Limb (tissue), 2 donors: ENCODE measurements at regions not wholly inside any gene's neighbourhood (a gene's known extent, or its start where the extent isn't known, plus 50 kb on each side); places are given as distances from the start of the nearest gene placed in this dataset.
"Not testable (repeated sequence)": the region's sequence is repeated elsewhere in the genome, so short reads cannot be mapped to it uniquely, and the experiment has no call there.

ENCODE experiments used
- DNase-seq, 2 donors: peaks; one replicate each; pipeline ENCODE4 v3.0.0-alpha.2; 2016; ENCODE audit errors: extremely low spot score in 2 of 2

DNA sequence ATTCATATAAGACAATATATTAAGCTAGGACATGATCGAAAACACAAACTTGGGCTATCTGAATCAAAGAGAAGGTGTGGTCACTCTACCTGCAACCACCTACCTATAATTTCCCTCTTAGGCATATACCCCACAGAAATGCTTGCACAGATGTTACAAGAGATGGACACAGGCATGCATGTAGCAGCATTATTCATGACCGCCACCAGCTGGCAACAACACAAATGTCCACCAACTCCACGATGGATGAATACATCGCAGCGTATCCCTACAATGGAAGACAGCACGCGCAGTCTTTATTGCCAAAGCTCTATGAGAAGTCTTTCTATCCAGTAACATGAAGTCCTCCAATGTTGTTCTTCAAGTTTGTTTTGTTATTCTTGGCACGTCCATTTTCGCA lies 90.8 kb downstream of the ARL4C start:
- DNase-seq, result no peak

DNA sequence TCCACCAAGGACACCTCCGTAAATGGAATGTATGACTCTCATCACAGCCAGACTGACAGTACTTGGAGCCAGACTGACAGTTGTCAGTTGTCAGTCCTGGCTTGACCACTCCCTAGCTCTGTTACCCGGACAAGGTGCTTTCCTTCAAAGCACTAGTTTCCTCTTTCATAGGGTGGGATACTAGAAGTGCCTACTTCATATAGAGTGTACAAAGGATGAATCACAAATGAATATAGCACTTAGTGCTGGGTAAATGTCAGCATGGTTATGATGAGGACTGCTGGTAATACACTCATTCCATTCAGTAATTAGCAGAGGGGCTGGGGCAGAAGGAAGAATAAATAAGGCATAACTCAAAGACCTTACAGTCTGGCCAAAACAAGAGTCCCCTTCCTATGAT lies 91.4 kb downstream of the ARL4C start:
- no peak for DNase-seq

DNA sequence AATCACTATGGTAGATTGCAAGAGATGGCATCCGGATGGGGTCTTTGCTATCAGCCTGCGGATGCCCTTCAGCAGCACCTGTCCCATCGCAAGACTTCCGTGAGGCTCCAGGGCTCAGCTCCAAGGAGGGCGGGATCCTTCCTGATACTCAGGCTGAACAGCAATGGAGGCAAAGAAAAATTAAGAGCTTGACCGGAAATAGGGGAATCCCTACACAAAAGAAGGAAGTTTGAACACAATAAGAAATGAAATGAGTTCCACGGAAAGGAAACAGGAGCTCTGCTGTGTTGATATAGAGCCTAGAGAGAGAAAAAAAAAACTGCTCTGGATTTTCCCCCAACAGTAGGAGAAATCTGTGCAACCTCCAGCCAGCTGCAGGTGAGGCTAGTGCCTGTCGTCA lies 91.9 kb downstream of the ARL4C start:
- DNase-seq, result no peak

DNA sequence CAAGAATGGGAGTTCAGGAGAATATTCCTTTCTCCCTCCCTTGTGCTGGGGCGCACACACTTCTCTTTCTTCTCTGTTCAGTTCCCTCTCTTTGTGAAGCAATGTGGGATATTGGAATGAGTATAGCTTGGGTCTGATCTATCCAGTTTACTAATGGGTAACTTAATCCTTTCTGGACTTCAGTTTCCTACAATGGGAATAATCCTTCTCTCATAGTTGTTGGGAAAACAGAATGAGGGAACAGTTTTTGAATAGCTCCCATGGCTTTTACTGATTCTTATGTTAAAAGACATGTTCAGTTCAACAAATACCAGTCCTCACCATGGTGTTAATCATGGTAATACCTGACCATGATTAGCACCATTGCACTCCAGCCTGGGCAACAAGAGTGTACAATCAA lies 93.1 kb downstream of the ARL4C start:
- DNase-seq, result no peak

DNA sequence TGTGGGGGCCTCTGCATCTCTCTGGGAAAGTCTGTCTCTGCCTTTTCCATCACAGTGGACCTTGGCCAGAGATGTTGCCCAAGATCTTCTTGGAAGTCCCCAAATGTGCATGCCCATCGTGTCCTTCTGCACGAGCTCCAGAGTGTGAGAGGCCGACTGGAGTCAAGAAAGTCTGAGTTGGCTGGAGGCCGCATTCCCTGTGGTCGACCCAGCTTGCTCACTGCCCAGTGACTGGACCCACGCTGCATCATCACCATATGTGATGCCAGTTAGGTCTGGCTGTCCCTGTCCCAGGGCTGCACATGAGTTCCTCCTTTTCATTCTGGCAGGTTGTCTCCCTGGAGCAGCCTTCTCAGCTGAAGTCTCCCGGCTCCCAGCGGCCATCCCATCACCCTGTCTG lies 93.8 kb downstream of the ARL4C start:
- no peak for DNase-seq

- peak in 1 of 2 donors; percentile 23 for DNase-seq
Measured at GRCh38 chr2:234401426-234401825, 95.5 kb downstream of the ARL4C start.

DNA sequence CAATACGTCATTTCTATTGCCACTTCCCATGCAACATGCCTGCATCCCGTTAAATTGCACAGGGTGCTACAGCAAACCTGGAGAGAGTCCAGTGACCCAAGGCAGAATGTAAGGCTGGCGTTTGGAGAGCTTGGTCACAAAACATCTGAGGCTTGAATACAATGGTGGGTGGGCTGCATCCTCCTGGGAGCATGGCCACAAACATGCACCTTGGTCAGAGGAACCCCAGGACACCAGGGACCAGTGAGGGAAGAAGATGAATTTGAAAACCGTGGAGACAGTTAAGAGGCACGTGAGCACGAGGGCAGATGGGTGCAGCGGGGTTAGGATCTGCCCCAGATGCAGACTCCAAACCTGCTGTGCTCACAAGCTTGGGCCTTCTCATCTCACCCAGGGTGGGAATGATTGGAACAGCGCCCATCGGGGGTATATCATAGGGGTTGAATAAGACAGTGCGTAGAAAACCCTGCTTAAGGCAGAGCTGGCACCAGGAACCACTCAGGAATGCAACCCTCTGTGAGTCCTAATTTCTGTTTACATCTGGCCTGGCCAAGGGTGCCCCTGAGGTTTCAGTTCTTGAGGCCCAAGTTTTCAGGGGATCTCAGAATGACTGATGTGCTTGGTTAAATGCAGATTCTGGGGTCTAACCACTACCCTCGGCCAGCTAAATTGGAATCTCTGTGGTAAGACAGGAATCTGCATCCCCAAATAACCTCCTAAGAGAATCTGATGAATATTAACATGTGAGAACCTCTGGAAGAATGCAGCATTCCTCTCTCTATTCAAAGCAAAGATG lies 97.2 kb downstream of the ARL4C start:
- no peak for DNase-seq

GRCh38 chr2:234398531-234398930 lies 98.3 kb downstream of the ARL4C start:
- DNase-seq, result no peak

DNA sequence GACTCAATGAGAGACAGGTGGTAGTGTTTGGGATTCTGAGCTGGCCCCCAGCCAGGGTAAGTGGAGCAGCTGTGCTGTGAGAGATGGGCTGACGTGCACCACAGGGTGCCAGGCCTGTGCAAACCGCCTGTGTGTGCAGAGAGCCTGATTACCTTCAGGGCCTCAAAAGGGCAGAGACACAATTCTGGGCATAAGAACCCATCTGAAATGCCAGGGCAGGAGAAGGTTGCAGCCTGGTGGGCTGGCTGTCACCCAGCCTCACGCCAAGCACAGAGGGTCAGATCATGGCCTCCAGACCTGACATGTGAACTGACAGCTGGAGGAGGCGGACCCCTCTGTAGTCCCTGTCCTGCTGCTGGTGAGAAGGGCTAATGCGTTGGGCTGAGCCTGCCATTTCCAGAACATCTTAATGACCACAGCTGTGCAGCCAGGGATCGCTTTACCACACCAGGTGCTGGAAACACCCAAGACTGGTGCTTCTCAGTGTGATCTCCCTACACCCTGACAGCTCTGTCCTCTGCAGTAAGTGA lies 100.9 kb downstream of the ARL4C start:
- peak; percentile 31 to 74 for DNase-seq

GRCh38 chr2:234394450-234394849 lies 102.4 kb downstream of the ARL4C start:
- DNase-seq, result no peak

DNA sequence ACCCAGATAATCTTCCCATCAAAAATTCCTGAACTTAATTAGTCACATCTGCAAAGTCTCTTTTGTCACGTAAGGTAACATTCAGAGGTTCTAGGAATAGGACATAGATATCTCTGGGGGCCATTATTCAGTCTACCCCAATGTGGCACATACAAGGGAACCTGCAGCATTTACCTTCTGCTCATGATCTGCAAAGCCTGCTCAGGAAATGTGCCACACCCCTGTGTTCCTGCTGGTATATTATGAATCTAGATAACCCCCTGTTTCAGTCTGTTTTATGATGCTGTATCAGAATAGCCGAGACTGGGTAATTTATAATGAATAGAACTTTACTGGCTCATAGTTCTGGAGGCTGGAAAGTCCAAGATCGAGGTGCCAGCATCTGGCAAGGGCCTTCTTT lies 103.5 kb downstream of the ARL4C start:
- DNase-seq, result no peak

DNA sequence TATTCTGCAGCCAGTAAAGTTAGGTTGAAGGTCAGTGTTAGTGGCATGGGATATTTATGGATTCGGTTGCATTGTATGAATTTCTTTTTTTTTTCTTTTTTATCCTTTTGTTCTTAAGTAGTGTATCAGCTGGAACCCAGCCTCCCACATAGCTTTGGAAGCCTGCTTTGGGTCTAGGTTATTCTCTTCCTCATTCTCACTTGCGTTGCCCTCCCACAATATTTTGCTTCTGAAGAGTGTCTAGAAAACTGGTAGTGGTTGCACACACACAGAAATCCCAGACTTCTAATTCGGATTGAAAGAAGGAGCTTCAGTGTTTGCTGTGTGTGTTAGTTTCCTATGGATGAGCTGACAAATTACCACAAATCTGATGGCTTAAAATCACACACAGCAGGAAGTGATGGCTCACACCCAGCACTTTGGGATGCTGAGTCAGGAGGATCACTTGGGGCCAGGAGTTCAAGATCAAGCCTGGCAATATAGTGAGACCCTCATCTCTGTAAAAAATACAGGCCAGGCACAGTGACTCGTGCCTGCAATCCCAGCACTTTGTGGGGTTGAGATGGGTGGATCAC lies 104.8 kb downstream of the ARL4C start:
- DNase-seq, result no peak

GRCh38 chr2:234391625-234392024 lies 105.3 kb downstream of the ARL4C start:
- no peak for DNase-seq

- DNase-seq, result not testable (repeated sequence)
Measured at GRCh38 chr2:234389661-234390060, 107.2 kb downstream of the ARL4C start.

DNA sequence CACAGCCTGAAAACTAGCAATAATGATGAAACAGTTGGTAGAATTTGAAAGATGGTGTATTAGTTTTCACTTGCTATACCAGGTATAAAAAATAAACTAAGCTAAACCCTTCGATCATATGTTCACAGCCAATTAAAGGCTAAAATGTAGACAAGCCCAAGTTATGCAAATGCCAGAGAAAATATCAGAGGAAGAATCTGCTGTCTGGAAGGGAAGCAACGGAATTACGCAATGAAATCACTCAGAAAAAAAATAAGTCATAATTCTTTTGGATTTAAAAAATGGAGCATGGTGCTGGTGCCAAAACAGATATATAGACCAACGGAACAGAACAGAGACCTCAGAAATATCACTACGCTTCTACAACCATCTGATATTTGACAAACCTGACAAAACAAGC lies 108.3 kb downstream of the ARL4C start:
- DNase-seq, result no peak

DNA sequence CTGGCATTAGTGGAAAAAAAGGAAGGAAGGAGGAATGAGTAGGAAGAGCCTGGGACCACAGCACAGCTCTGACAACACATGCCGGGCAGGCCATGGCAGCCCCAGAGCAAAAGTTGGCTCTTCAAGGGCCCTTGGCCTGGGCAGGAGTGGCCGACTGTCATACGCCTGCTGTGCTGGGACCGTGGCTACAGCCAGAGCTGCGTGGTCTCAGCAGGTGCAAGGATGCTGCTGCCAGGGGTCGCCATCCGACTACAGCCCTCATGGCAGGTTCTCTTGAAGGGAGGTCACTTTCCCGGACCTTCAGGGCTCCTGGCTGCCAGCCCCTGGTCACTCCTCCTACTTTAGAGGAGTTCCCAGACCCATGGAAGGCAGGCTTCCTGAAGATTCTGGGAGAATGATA lies 109.9 kb downstream of the ARL4C start:
- DNase-seq, result no peak

- DNase-seq, result no peak
Measured at GRCh38 chr2:234382131-234382530, 114.8 kb downstream of the ARL4C start.

GRCh38 chr2:234378958-234379357 lies 117.9 kb downstream of the ARL4C start:
- not testable (repeated sequence) for DNase-seq

DNA sequence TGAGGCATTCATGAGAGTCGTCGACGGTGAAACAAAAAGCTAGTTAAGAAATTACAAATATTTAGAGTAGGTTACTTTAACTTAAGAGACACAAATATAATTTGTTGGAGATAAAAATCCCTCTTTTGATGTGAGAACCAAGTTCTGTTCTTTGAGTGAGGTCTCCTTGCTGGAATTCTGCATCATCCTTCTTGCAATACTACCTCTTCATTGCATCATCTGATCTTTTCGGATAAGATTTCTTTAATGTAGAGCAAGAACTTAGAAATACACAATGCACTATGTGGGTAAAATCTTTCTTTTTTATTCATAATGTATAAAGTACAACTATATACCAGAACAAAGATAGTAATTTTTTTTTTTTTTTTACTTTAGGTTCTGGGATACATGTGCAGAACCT lies 118.4 kb downstream of the ARL4C start:
- DNase-seq, result no peak

GRCh38 chr2:234377761-234378391 lies 119.0 kb downstream of the ARL4C start:
- no peak for DNase-seq

- DNase-seq, result no peak
Measured at GRCh38 chr2:234376229-234376628, 120.7 kb downstream of the ARL4C start.

GRCh38 chr2:234375176-234375880 lies 121.6 kb downstream of the ARL4C start:
- no peak for DNase-seq
